Gastrocnemius medialis (tissue), 4 donors: ENCODE measurements at regions not wholly inside any gene's neighbourhood (a gene's known extent, or its start where the extent isn't known, plus 50 kb on each side); places are given as distances from the start of the nearest gene placed in this dataset.

Experiments used
- CTCF ChIP-seq, 5 experiments: fragments of 450-650 bp in 3 of 5; fragments of 200-600 bp in 2 of 5; sonication (generic) in 2 of 5; IDR thresholded peaks in 4 of 5; conservative IDR thresholded peaks in 1 of 5; 1 replicate in 4 of 5; 2 replicates in 1 of 5; pipeline ENCODE4 v1.5.1; 2016 to 2019; ENCODE audit warnings: antibody characterized with exemption in 5 of 5, mild to moderate bottlenecking in 3 of 5, moderate library complexity in 3 of 5
- POLR2A ChIP-seq, 2 donors: fragments of 450-650 bp; IDR thresholded peaks; one replicate each; pipeline ENCODE4 v1.6.1; 2017; ENCODE audit warnings: antibody characterized with exemption in 2 of 2, mild to moderate bottlenecking in 2 of 2, moderate library complexity in 2 of 2

DNA sequence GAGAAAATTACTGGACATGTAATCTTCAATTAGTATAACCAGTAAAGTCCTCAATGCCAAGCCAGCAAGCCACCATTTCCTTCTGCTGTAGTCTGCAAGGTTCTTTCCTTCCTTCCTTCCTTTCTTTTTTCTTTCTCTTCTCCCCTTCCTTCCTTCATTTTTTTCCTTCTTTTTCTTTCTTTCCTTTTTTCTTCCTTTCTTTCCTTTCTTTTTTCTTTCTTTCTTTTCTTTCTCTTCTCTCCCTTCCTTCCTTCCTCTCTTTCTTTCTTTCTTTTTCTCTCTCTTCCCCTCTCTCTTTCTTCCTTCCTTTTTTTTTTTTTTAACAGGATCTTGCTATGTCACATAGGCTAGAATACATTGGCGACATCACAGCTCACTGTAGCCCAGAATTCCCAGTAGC lies 369.8 kb downstream of the SEMA3D start:
- TF ChIP-seq CTCF (IDR thresholded peaks at IDR 0.05 in 4 of 5, conservative IDR thresholded peaks at IDR 0.05 in 1 of 5) (no peak), POLR2A (IDR thresholded peaks at IDR 0.05) (no peak)
